Endodermal cell (in vitro differentiated cells): ENCODE measurements at regions not wholly inside any gene's neighbourhood (a gene's known extent, or its start where the extent isn't known, plus 50 kb on each side); places are given as distances from the start of the nearest gene placed in this dataset.

Source experiments
- DNase-seq: peaks from one replicate; pipeline ENCODE4 v3.0.0-alpha.2; 2017
- H3K27ac ChIP-seq: 2 replicates; pipeline ENCODE4 v1.5.1; 2013; ENCODE audit warnings: mild to moderate bottlenecking, low read depth, low read length, moderate library complexity
- H3K27me3 ChIP-seq: 2 replicates; pipeline ENCODE4 v1.6.1; 2013; ENCODE audit warnings: mild to moderate bottlenecking, low read length, moderate library complexity; ENCODE audit not compliant: insufficient read depth, control insufficient read depth, poor library complexity, severe bottlenecking
- H3K36me3 ChIP-seq: 2 replicates; pipeline ENCODE4 v1.7.0; 2013; ENCODE audit warnings: mild to moderate bottlenecking, low read length, moderate library complexity; ENCODE audit not compliant: control insufficient read depth, insufficient read depth
- H3K4me1 ChIP-seq: one replicate; pipeline ENCODE4 v1.7.0; 2013; ENCODE audit warnings: low read length; ENCODE audit not compliant: control insufficient read depth, insufficient read depth
- H3K4me3 ChIP-seq: 2 replicates; pipeline ENCODE4 v1.5.1; 2013; ENCODE audit warnings: mild to moderate bottlenecking, low read length, moderate library complexity
- H3K9ac ChIP-seq: 2 replicates; pipeline ENCODE4 v1.6.1; 2013; ENCODE audit warnings: mild to moderate bottlenecking, low read length, moderate library complexity; ENCODE audit not compliant: poor library complexity, severe bottlenecking; ENCODE audit errors: extremely low read depth
- H3K9me3 ChIP-seq: 2 replicates; pipeline ENCODE4 v1.6.1; 2013; ENCODE audit warnings: mild to moderate bottlenecking, low read length, moderate library complexity; ENCODE audit not compliant: control insufficient read depth
- H3K27ac Mint-ChIP-seq: 2 replicates; pipeline ENCODE4 v1.8.0; 2020; ENCODE audit warnings: mixed read lengths
- H3K27me3 Mint-ChIP-seq: 2 replicates; pipeline ENCODE4 v1.8.0; 2021; ENCODE audit warnings: mild to moderate bottlenecking, mixed read lengths; ENCODE audit not compliant: insufficient read depth
- H3K36me3 Mint-ChIP-seq: 2 replicates; pipeline ENCODE4 v1.8.0; 2020; ENCODE audit warnings: low read depth, mixed read lengths
- H3K4me1 Mint-ChIP-seq: 2 replicates; pipeline ENCODE4 v1.8.0; 2020; ENCODE audit warnings: mixed read lengths
- H3K4me3 Mint-ChIP-seq: 2 replicates; pipeline ENCODE4 v1.8.0; 2020; ENCODE audit warnings: mild to moderate bottlenecking, moderate library complexity, mixed read lengths
- H3K9me3 Mint-ChIP-seq: 2 replicates; pipeline ENCODE4 v1.8.0; 2020; ENCODE audit warnings: mild to moderate bottlenecking, mixed read lengths
- CTCF ChIP-seq: fragments of 200-600 bp; sonication (generic); conservative IDR thresholded peaks from 2 replicates; pipeline ENCODE4 v1.5.0; 2021; ENCODE audit warnings: antibody characterized with exemption, mild to moderate bottlenecking
- WGBS, 2 experiments: methylation state at CpG; one replicate each; pipeline versions ENCODE4 v1.1.5 to v1.1.7; 2013; ENCODE audit warnings: missing lambda C conversion rate in 2 of 2, mixed read lengths in 1 of 2; ENCODE audit not compliant: insufficient coverage in 1 of 2, insufficient read length in 1 of 2; 5-methylcytosine and 5-hydroxymethylcytosine counted together

- DNase-seq, result no peak
- TF ChIP-seq CTCF, result no peak
- WGBS, 2 experiments, result 93 to 98% methylated on average over 26 to 35 of the region's 35 CpGs
- H3K27me3 Mint-ChIP-seq, result no peaks in the 10 kb centered on the region
- Histone ChIP-seq H3K9me3 (no peaks in the 10 kb centered on the region), H3K27me3 (no peaks in the 10 kb centered on the region), H3K27ac (no peak overlapping the region), H3K4me1 (peaks cover 5% of the 10 kb centered on the region), H3K9ac (no peak overlapping the region), H3K4me3 (no peak overlapping the region), H3K36me3 (peaks cover 24% of the 10 kb centered on the region)
- H3K4me3 Mint-ChIP-seq, result no peak overlapping the region
- peaks cover 24% of the 10 kb centered on the region for H3K4me1 Mint-ChIP-seq
- H3K36me3 Mint-ChIP-seq, result peaks cover 15% of the 10 kb centered on the region
- no peak overlapping the region for H3K27ac Mint-ChIP-seq
- H3K9me3 Mint-ChIP-seq, result no peaks in the 10 kb centered on the region
Measured at GRCh38 chr17:77481476-77482374, 341.0 kb downstream of the SEC14L1 start.

- DNase-seq, result no peak
- Mint-ChIP-seq H3K27ac (no peak overlapping the region), H3K27me3 (no peaks in the 10 kb centered on the region), H3K4me1 (peaks cover 17% of the 10 kb centered on the region), H3K4me3 (no peak overlapping the region), H3K36me3 (peaks cover 20% of the 10 kb centered on the region), H3K9me3 (no peaks in the 10 kb centered on the region)
- H3K27ac ChIP-seq, result no peak overlapping the region
- TF ChIP-seq CTCF, result no peak
- H3K4me1 ChIP-seq, result peaks cover 5% of the 10 kb centered on the region
- H3K9me3 ChIP-seq, result no peaks in the 10 kb centered on the region
- H3K9ac ChIP-seq, result no peak overlapping the region
- 92 to 97% methylated on average over 16 to 25 of the region's 25 CpGs for WGBS, 2 experiments
- no peaks in the 10 kb centered on the region for H3K27me3 ChIP-seq
- H3K36me3 ChIP-seq, result peaks cover 28% of the 10 kb centered on the region
- no peak overlapping the region for H3K4me3 ChIP-seq
Measured at GRCh38 chr17:77482375-77483127, 341.8 kb downstream of the SEC14L1 start.

GRCh38 chr17:77483128-77483598 is 342.4 kb downstream of the SEC14L1 start:
- peaks cover 5% of the 10 kb centered on the region for H3K4me1 ChIP-seq
- Mint-ChIP-seq H3K4me3 (no peak overlapping the region), H3K36me3 (peaks cover 24% of the 10 kb centered on the region), H3K27me3 (no peaks in the 10 kb centered on the region), H3K4me1 (peaks cover 15% of the 10 kb centered on the region), H3K27ac (no peak overlapping the region), H3K9me3 (no peaks in the 10 kb centered on the region)
- no peak for DNase-seq
- H3K9ac ChIP-seq, result no peak overlapping the region
- peaks cover 28% of the 10 kb centered on the region for H3K36me3 ChIP-seq
- no peaks in the 10 kb centered on the region for H3K27me3 ChIP-seq
- H3K4me3 ChIP-seq, result no peak overlapping the region
- H3K27ac ChIP-seq, result no peak overlapping the region
- H3K9me3 ChIP-seq, result no peaks in the 10 kb centered on the region
- 94 to 95% methylated on average over 6 to 12 of the region's 12 CpGs for WGBS, 2 experiments
- TF ChIP-seq CTCF, result no peak
